HEK293 (cell line): ENCODE measurements at regions not wholly inside any gene's neighbourhood (a gene's known extent, or its start where the extent isn't known, plus 50 kb on each side); places are given as distances from the start of the nearest gene placed in this dataset.

Source experiments
- CTCF ChIA-PET: fragments of 350-600 bp; formaldehyde crosslinking; extraction: SDS; loops from one replicate; lab custom pipeline; 2021; ENCODE audit warnings: antibody characterized with exemption; lab: Yijun Ruan, JAX
- POLR2A ChIA-PET: fragments of 300-600 bp; formaldehyde crosslinking; extraction: SDS; loops from one replicate; lab custom pipeline; 2020; ENCODE audit warnings: antibody characterized with exemption, inconsistent platforms; lab: Yijun Ruan, JAX
- H3K27ac ChIP-seq: fragments of 200-500 bp; sonication (Bioruptor generic); 2 replicates; pipeline ENCODE4 v1.5.1; 2014; ENCODE audit warnings: low read depth, low read length, control low read depth, inconsistent platforms; ENCODE audit errors: extremely low read depth
- H3K36me3 ChIP-seq, 2 experiments: fragments of 200-500 bp in 1 of 2; sonication (Bioruptor generic) in 1 of 2; 1 replicate in 1 of 2; 2 replicates in 1 of 2; pipeline ENCODE4 v1.5.1; 2014 to 2017; ENCODE audit warnings: inconsistent platforms in 2 of 2, low read length in 2 of 2; ENCODE audit not compliant: control insufficient read depth in 2 of 2, insufficient read depth in 1 of 2
- H3K4me1 ChIP-seq: fragments of 200-500 bp; sonication (Bioruptor generic); 2 replicates; pipeline ENCODE4 v1.5.1; 2014; ENCODE audit warnings: mild to moderate bottlenecking, low read length, inconsistent platforms; ENCODE audit not compliant: control insufficient read depth, insufficient read depth
- H3K4me3 ChIP-seq: 2 replicates; pipeline ENCODE4 v1.5.1; 2011; ENCODE audit warnings: low read depth, mild to moderate bottlenecking, control low read depth, low read length, moderate library complexity
- H3K9me3 ChIP-seq: fragments of 200-500 bp; sonication (Bioruptor generic); 2 replicates; pipeline ENCODE4 v1.5.1; 2014; ENCODE audit warnings: low read depth, low read length, inconsistent platforms; ENCODE audit not compliant: control insufficient read depth, insufficient read depth
- ATF2 ChIP-seq: fragments of 450-650 bp; formaldehyde crosslinking; IDR thresholded peaks from 2 replicates; pipeline ENCODE4 v1.5.1; 2016; ENCODE audit warnings: missing biosample characterization, missing genetic modification characterization, low read depth
- EGR2 ChIP-seq: fragments of 450-650 bp; formaldehyde crosslinking; IDR thresholded peaks from 2 replicates; pipeline ENCODE4 v1.5.1; 2016; ENCODE audit warnings: low read depth, missing biosample characterization, missing genetic modification characterization
- HIC1 ChIP-seq: fragments of 450-650 bp; formaldehyde crosslinking; IDR thresholded peaks from 2 replicates; pipeline ENCODE4 v1.5.1; 2016; ENCODE audit warnings: missing biosample characterization, missing genetic modification characterization
- OVOL3 ChIP-seq: fragments of 450-650 bp; formaldehyde crosslinking; IDR thresholded peaks from 2 replicates; pipeline ENCODE4 v1.5.1; 2016; ENCODE audit warnings: missing biosample characterization, missing genetic modification characterization
- REPIN1 ChIP-seq: fragments of 450-650 bp; formaldehyde crosslinking; IDR thresholded peaks from 2 replicates; pipeline ENCODE4 v1.5.1; 2017; ENCODE audit warnings: missing biosample characterization, missing genetic modification characterization, low read depth
- ZBTB6 ChIP-seq: fragments of 450-650 bp; formaldehyde crosslinking; IDR thresholded peaks from 2 replicates; pipeline ENCODE4 v1.5.1; 2017; ENCODE audit warnings: missing biosample characterization, missing genetic modification characterization
- ZEB2 ChIP-seq: fragments of 450-650 bp; formaldehyde crosslinking; IDR thresholded peaks from 2 replicates; pipeline ENCODE4 v1.5.1; 2016; ENCODE audit warnings: missing biosample characterization, missing genetic modification characterization
- ZFP3 ChIP-seq: fragments of 450-650 bp; formaldehyde crosslinking; IDR thresholded peaks from 2 replicates; pipeline ENCODE4 v1.5.1; 2016; ENCODE audit warnings: low read depth, missing biosample characterization, missing genetic modification characterization
- ZNF132 ChIP-seq: fragments of 450-650 bp; formaldehyde crosslinking; IDR thresholded peaks from 2 replicates; pipeline ENCODE4 v1.5.1; 2017; ENCODE audit warnings: missing biosample characterization, missing genetic modification characterization, borderline replicate concordance
- ZNF146 ChIP-seq: fragments of 450-650 bp; formaldehyde crosslinking; IDR thresholded peaks from 2 replicates; pipeline ENCODE4 v1.5.1; 2016; ENCODE audit warnings: missing biosample characterization, missing genetic modification characterization
- ZNF19 ChIP-seq: fragments of 450-650 bp; formaldehyde crosslinking; IDR thresholded peaks from 2 replicates; pipeline ENCODE4; 2016; ENCODE audit warnings: missing biosample characterization, missing genetic modification characterization, low read depth
- ZNF221 ChIP-seq: fragments of 450-650 bp; formaldehyde crosslinking; IDR thresholded peaks from 2 replicates; pipeline ENCODE4 v1.5.1; 2017; ENCODE audit warnings: missing biosample characterization, missing genetic modification characterization, borderline replicate concordance
- ZNF248 ChIP-seq: fragments of 450-650 bp; formaldehyde crosslinking; IDR thresholded peaks from 2 replicates; pipeline ENCODE4 v1.5.1; 2017; ENCODE audit warnings: missing biosample characterization, missing genetic modification characterization
- ZNF280D ChIP-seq: fragments of 450-650 bp; formaldehyde crosslinking; IDR thresholded peaks from 2 replicates; pipeline ENCODE4 v1.5.1; 2016; ENCODE audit warnings: missing biosample characterization, missing genetic modification characterization
- ZNF292 ChIP-seq: fragments of 450-650 bp; formaldehyde crosslinking; IDR thresholded peaks from 2 replicates; pipeline ENCODE4 v1.5.1; 2016; ENCODE audit warnings: low read depth, missing biosample characterization, missing genetic modification characterization, borderline replicate concordance
- ZNF302 ChIP-seq: fragments of 450-650 bp; formaldehyde crosslinking; IDR thresholded peaks from 2 replicates; pipeline ENCODE4 v1.5.1; 2016; ENCODE audit warnings: missing biosample characterization, missing genetic modification characterization, low read depth
- ZNF324 ChIP-seq: fragments of 450-650 bp; formaldehyde crosslinking; IDR thresholded peaks from 2 replicates; pipeline ENCODE4 v1.5.1; 2016; ENCODE audit warnings: missing biosample characterization, missing genetic modification characterization
- ZNF341 ChIP-seq: fragments of 450-650 bp; formaldehyde crosslinking; IDR thresholded peaks from 2 replicates; pipeline ENCODE4; 2016; ENCODE audit warnings: low read depth, missing biosample characterization, missing genetic modification characterization
- ZNF501 ChIP-seq: fragments of 450-650 bp; formaldehyde crosslinking; IDR thresholded peaks from 2 replicates; pipeline ENCODE4 v1.5.1; 2016; ENCODE audit warnings: missing biosample characterization, missing genetic modification characterization
- ZNF555 ChIP-seq: fragments of 450-650 bp; formaldehyde crosslinking; conservative IDR thresholded peaks from 2 replicates; pipeline ENCODE4 v1.5.1; 2017; ENCODE audit warnings: missing biosample characterization, mild to moderate bottlenecking, missing genetic modification characterization, inconsistent platforms
- ZNF639 ChIP-seq: fragments of 450-650 bp; formaldehyde crosslinking; IDR thresholded peaks from 2 replicates; pipeline ENCODE4 v1.5.1; 2016; ENCODE audit warnings: missing biosample characterization, missing genetic modification characterization
- ZNF677 ChIP-seq: fragments of 450-650 bp; IDR thresholded peaks from 2 replicates; pipeline ENCODE4 v1.5.0; 2018; ENCODE audit warnings: missing biosample characterization, mild to moderate bottlenecking, missing genetic modification characterization, moderate library complexity
- ZNF692 ChIP-seq: fragments of 450-650 bp; formaldehyde crosslinking; IDR thresholded peaks from 2 replicates; pipeline ENCODE4 v1.5.1; 2016; ENCODE audit warnings: missing biosample characterization, missing genetic modification characterization
- ZNF701 ChIP-seq: fragments of 450-650 bp; formaldehyde crosslinking; IDR thresholded peaks from 2 replicates; pipeline ENCODE4 v1.5.1; 2016; ENCODE audit warnings: missing biosample characterization, missing genetic modification characterization
- ZNF791 ChIP-seq: fragments of 450-650 bp; formaldehyde crosslinking; IDR thresholded peaks from 2 replicates; pipeline ENCODE4 v1.5.1; 2016; ENCODE audit warnings: missing biosample characterization, missing genetic modification characterization
- ZXDB ChIP-seq: fragments of 450-650 bp; formaldehyde crosslinking; IDR thresholded peaks from 2 replicates; pipeline ENCODE4 v1.5.1; 2016; ENCODE audit warnings: missing biosample characterization, missing genetic modification characterization

- H3K27ac ChIP-seq = no peak overlapping the region
- no peaks in the 10 kb centered on the region for H3K9me3 ChIP-seq
- no peaks in the 10 kb centered on the region for H3K36me3 ChIP-seq
- ChIA-PET POLR2A (no interaction called here), CTCF (interaction anchor here (0.7 kb wide), 1 partner anchor 31 kb away, joined by 3 read pairs; no protein-coding TSS in a partner anchor)
- H3K4me1 ChIP-seq = no peaks in the 10 kb centered on the region
- TF ChIP-seq ATF2 (tag by site-specific recombination) (no peak), ZNF19 (tag by site-specific recombination) (no peak), EGR2 (tag by site-specific recombination) (no peak), ZBTB6 (tag by site-specific recombination) (no peak), ZNF501 (no peak), ZNF791 (tag by site-specific recombination) (no peak), ZXDB (tag by site-specific recombination) (no peak)
- no peak overlapping the region for H3K4me3 ChIP-seq
Measured at GRCh38 chr4:17081179-17081578, 182.7 kb upstream of the LDB2 start.

GRCh38 chr4:17077105-17077504, 178.7 kb upstream of the LDB2 start:
- ChIA-PET CTCF (no interaction called here), POLR2A (no interaction called here)
- Histone ChIP-seq H3K4me1 (no peaks in the 10 kb centered on the region), H3K4me3 (no peak overlapping the region), H3K27ac (no peak overlapping the region), H3K36me3 (no peaks in the 10 kb centered on the region), H3K9me3 (no peaks in the 10 kb centered on the region)
- no peak for TF ChIP-seq ZNF341 (tag by site-specific recombination)
- TF ChIP-seq ZNF639 = no peak
- TF ChIP-seq HIC1 = no peak
- TF ChIP-seq ZFP3 (tag by site-specific recombination) = no peak
- no peak for TF ChIP-seq ZNF248
- TF ChIP-seq ZNF701 = no peak
- no peak for TF ChIP-seq ZEB2 (tag by site-specific recombination)
- no peak for TF ChIP-seq ZNF302 (tag by site-specific recombination)
- TF ChIP-seq OVOL3 (tag by site-specific recombination) = no peak
- TF ChIP-seq REPIN1 (tag by site-specific recombination) = no peak
- no peak for TF ChIP-seq ZNF677
- no peak for TF ChIP-seq ZNF146 (tag by site-specific recombination)
- no peak for TF ChIP-seq ZNF280D
- no peak for TF ChIP-seq ZNF555 (tag by site-specific recombination)
- no peak for TF ChIP-seq ZNF132
- no peak for TF ChIP-seq ZNF324 (tag by site-specific recombination)
- TF ChIP-seq ZNF692 = no peak
- no peak for TF ChIP-seq ZNF221 (tag by site-specific recombination)
- TF ChIP-seq ZNF292 = no peak
